ENCODE measurements at regions not wholly inside any gene's neighbourhood (a gene's known extent, or its start where the extent isn't known, plus 50 kb on each side); places are given as distances from the start of the nearest gene placed in this dataset.
"Not testable (repeated sequence)": the region's sequence is repeated elsewhere in the genome, so short reads cannot be mapped to it uniquely, and the experiment has no call there.

DNA sequence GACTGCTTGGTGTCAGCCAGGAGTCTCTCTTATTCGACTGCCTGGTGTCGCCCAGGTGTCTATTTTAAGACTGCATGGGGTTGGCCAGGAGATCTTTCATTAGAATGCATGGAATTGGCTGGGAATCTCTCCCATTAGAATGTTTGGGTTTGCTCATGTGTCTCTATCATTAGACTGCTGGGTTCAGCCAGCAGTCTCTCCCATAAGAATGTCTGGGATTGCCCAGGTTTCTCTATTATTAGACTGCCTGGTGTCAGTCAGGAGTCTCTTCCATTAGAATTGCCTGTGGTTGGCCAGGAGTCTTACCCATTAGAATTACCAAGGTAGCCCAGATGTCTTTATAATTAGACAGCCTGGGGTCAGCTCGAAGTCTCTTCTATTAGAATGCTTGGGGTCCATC, 1496.0 kb downstream of the UQCRFS1 start:
- in situ Hi-C loops (cut with MboI; ENCODE audit: low sequenced_read_pairs in 4 of 4) = no loop called here
- Histone ChIP-seq H3K9me3 (no peaks in the 10 kb centered on the region), H3K4me1 (no peaks in the 10 kb centered on the region), H3K27me3 (no peaks in the 10 kb centered on the region), H3K4me3 (no peak overlapping the region), H3K36me3 (no peaks in the 10 kb centered on the region), H3K27ac (no peak overlapping the region)
- ATAC-seq (no peak), DNase-seq (no peak)
- TF ChIP-seq, protein P1, sequence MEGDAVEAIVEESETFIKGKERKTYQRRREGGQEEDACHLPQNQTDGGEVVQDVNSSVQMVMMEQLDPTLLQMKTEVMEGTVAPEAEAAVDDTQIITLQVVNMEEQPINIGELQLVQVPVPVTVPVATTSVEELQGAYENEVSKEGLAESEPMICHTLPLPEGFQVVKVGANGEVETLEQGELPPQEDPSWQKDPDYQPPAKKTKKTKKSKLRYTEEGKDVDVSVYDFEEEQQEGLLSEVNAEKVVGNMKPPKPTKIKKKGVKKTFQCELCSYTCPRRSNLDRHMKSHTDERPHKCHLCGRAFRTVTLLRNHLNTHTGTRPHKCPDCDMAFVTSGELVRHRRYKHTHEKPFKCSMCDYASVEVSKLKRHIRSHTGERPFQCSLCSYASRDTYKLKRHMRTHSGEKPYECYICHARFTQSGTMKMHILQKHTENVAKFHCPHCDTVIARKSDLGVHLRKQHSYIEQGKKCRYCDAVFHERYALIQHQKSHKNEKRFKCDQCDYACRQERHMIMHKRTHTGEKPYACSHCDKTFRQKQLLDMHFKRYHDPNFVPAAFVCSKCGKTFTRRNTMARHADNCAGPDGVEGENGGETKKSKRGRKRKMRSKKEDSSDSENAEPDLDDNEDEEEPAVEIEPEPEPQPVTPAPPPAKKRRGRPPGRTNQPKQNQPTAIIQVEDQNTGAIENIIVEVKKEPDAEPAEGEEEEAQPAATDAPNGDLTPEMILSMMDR (IDR thresholded peaks at IDR 0.05 in 4 of 5, conservative IDR thresholded peaks at IDR 0.05 in 1 of 5) = no peak
- no peak for TF ChIP-seq POLR2A (IDR thresholded peaks at IDR 0.05)
- intact Hi-C loops (cut with DNase I; ENCODE audit: low total_unique reads) = no loop called here

- no peak for TF ChIP-seq POLR2A (IDR thresholded peaks at IDR 0.05)
- TF ChIP-seq, protein P1 (IDR thresholded peaks at IDR 0.05 in 4 of 5, conservative IDR thresholded peaks at IDR 0.05 in 1 of 5) = no peak
These were observed 1498.1 kb downstream of the UQCRFS1 start for GRCh38 chr19:27714857-27715256.

DNA sequence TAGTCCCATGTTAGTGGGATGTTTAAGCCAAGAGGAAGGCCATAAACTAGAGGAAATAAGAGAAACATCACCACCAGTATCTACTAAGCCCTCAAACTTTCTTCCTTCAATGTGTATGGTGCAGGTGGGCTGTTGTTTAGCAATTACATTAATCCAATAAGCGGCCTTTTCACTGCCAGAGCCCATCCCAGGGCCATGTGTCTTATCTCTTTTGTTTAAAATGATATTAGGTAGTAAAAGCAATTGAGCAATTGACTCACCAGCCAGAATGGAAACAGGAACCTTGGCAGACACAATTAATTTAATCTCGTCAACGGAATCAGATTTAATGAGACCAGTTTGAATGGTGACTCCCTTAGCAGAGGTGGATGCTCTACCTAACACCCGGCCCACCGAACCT, 1503.5 kb downstream of the UQCRFS1 start:
- in situ Hi-C loops (cut with MboI; ENCODE audit: low sequenced_read_pairs in 4 of 4) (no loop called here), intact Hi-C loops (cut with DNase I; ENCODE audit: low total_unique reads) (no loop called here)
- H3K4me3 ChIP-seq = no peak overlapping the region
- H3K4me1 ChIP-seq = no peaks in the 10 kb centered on the region
- ATAC-seq (no peak), DNase-seq (no peak)
- no peaks in the 10 kb centered on the region for H3K9me3 ChIP-seq
- no peak for TF ChIP-seq POLR2A (IDR thresholded peaks at IDR 0.05)
- TF ChIP-seq, protein P1 (IDR thresholded peaks at IDR 0.05 in 4 of 5, conservative IDR thresholded peaks at IDR 0.05 in 1 of 5) = no peak
- no peaks in the 10 kb centered on the region for H3K27me3 ChIP-seq
- H3K27ac ChIP-seq = no peak overlapping the region
- H3K36me3 ChIP-seq = no peaks in the 10 kb centered on the region

More at GRCh38 chr19:27714857-27715256, 1498.1 kb downstream of the UQCRFS1 start:
- Histone ChIP-seq H3K4me3 (no peak overlapping the region), H3K36me3 (no peaks in the 10 kb centered on the region), H3K27ac (no peak overlapping the region), H3K9me3 (no peaks in the 10 kb centered on the region), H3K4me1 (no peaks in the 10 kb centered on the region), H3K27me3 (no peaks in the 10 kb centered on the region)
- ATAC-seq (no peak), DNase-seq (no peak)
- intact Hi-C loops (cut with DNase I; ENCODE audit: low total_unique reads) (no loop called here), in situ Hi-C loops (cut with MboI; ENCODE audit: low sequenced_read_pairs in 4 of 4) (no loop called here)

DNA sequence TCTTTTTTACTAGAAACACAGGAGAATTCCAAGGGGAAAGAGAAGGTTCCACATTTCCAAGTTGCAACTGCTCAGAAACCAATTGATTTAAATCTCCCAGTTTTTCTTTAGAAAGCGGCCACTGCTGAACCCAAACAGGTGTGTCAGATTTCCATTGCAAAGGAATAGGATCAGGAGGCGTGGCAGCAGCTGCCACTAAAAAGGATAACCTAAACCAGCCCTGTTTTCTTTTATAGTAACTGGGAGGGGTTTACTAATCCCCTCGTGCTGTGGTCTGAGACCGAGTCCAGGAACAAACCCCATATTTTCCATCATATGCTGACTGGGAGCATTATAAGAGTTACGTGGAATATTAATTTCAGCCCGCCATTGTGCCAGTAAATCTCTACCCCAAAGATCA, 1504.0 kb downstream of the UQCRFS1 start:
- DNase-seq; H3K9me3 ChIP-seq; H3K27ac ChIP-seq; H3K4me3 ChIP-seq; H3K4me1 ChIP-seq; intact Hi-C loops (cut with DNase I; ENCODE audit: low total_unique reads); H3K27me3 ChIP-seq; ATAC-seq; in situ Hi-C loops (cut with MboI; ENCODE audit: low sequenced_read_pairs in 4 of 4); H3K36me3 ChIP-seq: not testable (repeated sequence)

- H3K4me3 ChIP-seq; DNase-seq; H3K4me1 ChIP-seq; H3K27ac ChIP-seq; H3K27me3 ChIP-seq; in situ Hi-C loops (cut with MboI; ENCODE audit: low sequenced_read_pairs in 4 of 4); H3K36me3 ChIP-seq; H3K9me3 ChIP-seq; intact Hi-C loops (cut with DNase I; ENCODE audit: low total_unique reads); ATAC-seq: not testable (repeated sequence)
These were observed 1505.9 kb downstream of the UQCRFS1 start for GRCh38 chr19:27707026-27707425.

- intact Hi-C loops (cut with DNase I; ENCODE audit: low total_unique reads) (no loop called here), in situ Hi-C loops (cut with MboI; ENCODE audit: low sequenced_read_pairs in 4 of 4) (no loop called here)
- no peak overlapping the region for H3K4me3 ChIP-seq
- no peak for TF ChIP-seq POLR2A (IDR thresholded peaks at IDR 0.05)
- TF ChIP-seq, protein P1 (IDR thresholded peaks at IDR 0.05 in 4 of 5, conservative IDR thresholded peaks at IDR 0.05 in 1 of 5) = no peak
- no peak overlapping the region for H3K27ac ChIP-seq
- no peak for ATAC-seq
- no peaks in the 10 kb centered on the region for H3K4me1 ChIP-seq
- H3K36me3 ChIP-seq = no peaks in the 10 kb centered on the region
- DNase-seq = no peak
- H3K9me3 ChIP-seq = no peaks in the 10 kb centered on the region
- H3K27me3 ChIP-seq = no peaks in the 10 kb centered on the region
These were observed 1507.1 kb downstream of the UQCRFS1 start for GRCh38 chr19:27705896-27706295.

Data from gastrocnemius medialis (tissue), 4 donors.